HEK293T (cell line): ENCODE measurements at regions not wholly inside any gene's neighbourhood (a gene's known extent, or its start where the extent isn't known, plus 50 kb on each side); places are given as distances from the start of the nearest gene placed in this dataset.

Source experiments
- CTCF ChIA-PET: fragments of 350-600 bp; formaldehyde crosslinking; extraction: SDS; loops from one replicate; lab custom pipeline; 2021; ENCODE audit warnings: antibody characterized with exemption, inconsistent platforms; lab: Yijun Ruan, JAX
- POLR2A ChIA-PET: fragments of 350-600 bp; formaldehyde crosslinking; extraction: SDS; loops from one replicate; lab custom pipeline; 2020; ENCODE audit warnings: antibody characterized with exemption, inconsistent platforms; lab: Yijun Ruan, JAX
- DNase-seq: peaks from one replicate; pipeline ENCODE4 v3.0.0; 2012; ENCODE audit warnings: mixed read lengths; ENCODE audit errors: extremely low spot score
- ARNT ChIP-seq: fragments of 450-650 bp; IDR thresholded peaks from 2 replicates; pipeline ENCODE4 v1.6.1; 2017; ENCODE audit warnings: mild to moderate bottlenecking
- BHLHE40 ChIP-seq: fragments of 450-650 bp; IDR thresholded peaks from 2 replicates; pipeline ENCODE4 v1.6.1; 2016; ENCODE audit warnings: mild to moderate bottlenecking, moderate library complexity, borderline replicate concordance
- CTBP1 ChIP-seq: fragments of 450-650 bp; IDR thresholded peaks from 2 replicates; pipeline ENCODE4 v1.6.1; 2016; ENCODE audit warnings: borderline replicate concordance
- ELF4 ChIP-seq: fragments of 450-650 bp; IDR thresholded peaks from 2 replicates; pipeline ENCODE4 v1.6.1; 2017; ENCODE audit warnings: antibody characterized with exemption
- FOXA1 ChIP-seq: fragments of 450-650 bp; IDR thresholded peaks from 2 replicates; pipeline ENCODE4 v1.6.1; 2016; ENCODE audit warnings: mild to moderate bottlenecking
- FOXK2 ChIP-seq: fragments of 450-650 bp; IDR thresholded peaks from 2 replicates; pipeline ENCODE4 v1.6.1; 2016; ENCODE audit warnings: mild to moderate bottlenecking
- FOXM1 ChIP-seq: fragments of 450-650 bp; IDR thresholded peaks from 2 replicates; pipeline ENCODE4 v1.6.1; 2017; ENCODE audit warnings: mild to moderate bottlenecking, borderline replicate concordance
- HDGF ChIP-seq: fragments of 450-650 bp; IDR thresholded peaks from 2 replicates; pipeline ENCODE4 v1.6.1; 2017; ENCODE audit warnings: antibody characterized with exemption, borderline replicate concordance
- L3MBTL2 ChIP-seq: fragments of 450-650 bp; conservative IDR thresholded peaks from 2 replicates; pipeline ENCODE4 v1.6.1; 2016; ENCODE audit warnings: mild to moderate bottlenecking
- LEF1 ChIP-seq: fragments of 450-650 bp; IDR thresholded peaks from 2 replicates; pipeline ENCODE4 v1.6.1; 2017; ENCODE audit warnings: mild to moderate bottlenecking, borderline replicate concordance
- NFRKB ChIP-seq: fragments of 450-650 bp; IDR thresholded peaks from 2 replicates; pipeline ENCODE4 v1.6.1; 2016; ENCODE audit warnings: mild to moderate bottlenecking, moderate library complexity
- SP1 ChIP-seq: fragments of 450-650 bp; IDR thresholded peaks from 2 replicates; pipeline ENCODE4 v1.6.1; 2017
- SUZ12 ChIP-seq: fragments of 450-650 bp; IDR thresholded peaks from 2 replicates; pipeline ENCODE4 v1.6.1; 2016; ENCODE audit warnings: mild to moderate bottlenecking
- ZNF384 ChIP-seq: fragments of 450-650 bp; IDR thresholded peaks from 2 replicates; pipeline ENCODE4 v1.6.1; 2016
- TF ChIP-seq, protein P1 (sequence below): fragments of 450-650 bp; IDR thresholded peaks from 2 replicates; pipeline ENCODE4 v1.6.1; 2016

GRCh38 chr10:36115364-36115763 lies 473.3 kb upstream of the FZD8 start:
- TF ChIP-seq CTBP1 (no peak), L3MBTL2 (no peak), ARNT (no peak), FOXA1 (no peak), SUZ12 (no peak), ZNF384 (no peak), BHLHE40 (no peak), FOXM1 (no peak), HDGF (no peak)
- TF ChIP-seq, protein P1, sequence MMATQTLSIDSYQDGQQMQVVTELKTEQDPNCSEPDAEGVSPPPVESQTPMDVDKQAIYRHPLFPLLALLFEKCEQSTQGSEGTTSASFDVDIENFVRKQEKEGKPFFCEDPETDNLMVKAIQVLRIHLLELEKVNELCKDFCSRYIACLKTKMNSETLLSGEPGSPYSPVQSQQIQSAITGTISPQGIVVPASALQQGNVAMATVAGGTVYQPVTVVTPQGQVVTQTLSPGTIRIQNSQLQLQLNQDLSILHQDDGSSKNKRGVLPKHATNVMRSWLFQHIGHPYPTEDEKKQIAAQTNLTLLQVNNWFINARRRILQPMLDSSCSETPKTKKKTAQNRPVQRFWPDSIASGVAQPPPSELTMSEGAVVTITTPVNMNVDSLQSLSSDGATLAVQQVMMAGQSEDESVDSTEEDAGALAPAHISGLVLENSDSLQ: no peak
- CTCF ChIA-PET: no interaction called here
- no peak for DNase-seq
- POLR2A ChIA-PET: no interaction called here

DNA sequence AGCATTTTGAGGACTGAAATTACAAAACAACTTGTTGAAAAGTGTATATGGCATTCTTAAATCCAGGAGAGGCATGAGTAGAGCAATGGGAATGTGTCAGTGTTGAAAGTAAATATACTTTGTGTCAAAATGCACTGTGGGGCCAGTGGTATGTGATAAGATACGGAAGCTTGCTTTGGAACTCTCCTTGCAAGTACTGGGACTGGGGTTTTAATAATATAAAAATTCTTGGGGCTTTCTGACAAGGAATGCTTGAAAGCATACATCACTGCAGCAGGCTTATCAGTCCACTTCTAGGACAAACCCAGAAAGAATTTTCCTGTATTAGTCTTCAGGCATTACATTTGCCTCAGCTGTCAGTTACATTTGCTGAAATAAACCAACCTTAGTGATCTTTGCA lies 472.8 kb upstream of the FZD8 start:
- CTCF ChIA-PET: no interaction called here
- no peak for TF ChIP-seq FOXA1
- POLR2A ChIA-PET: no interaction called here
- DNase-seq: no peak

- DNase-seq: no peak
- ChIA-PET POLR2A (no interaction called here), CTCF (no interaction called here)
- no peak for TF ChIP-seq L3MBTL2
- no peak for TF ChIP-seq NFRKB
These were observed 472.0 kb upstream of the FZD8 start for GRCh38 chr10:36114141-36114540.

- ChIA-PET CTCF (no interaction called here), POLR2A (interaction anchor here (1.3 kb wide), 1 partner anchor 9 kb away, joined by 3 read pairs; no protein-coding TSS in a partner anchor)
- TF ChIP-seq FOXA1 (no peak), ARNT (no peak), LEF1 (no peak), BHLHE40 (no peak), SUZ12 (no peak), L3MBTL2 (no peak), SP1 (no peak), HDGF (no peak), ZNF384 (no peak), NFRKB (no peak)
- TF ChIP-seq, protein P1: no peak
- DNase-seq: no peak
These were observed 469.6 kb upstream of the FZD8 start for GRCh38 chr10:36111676-36112075.

DNA sequence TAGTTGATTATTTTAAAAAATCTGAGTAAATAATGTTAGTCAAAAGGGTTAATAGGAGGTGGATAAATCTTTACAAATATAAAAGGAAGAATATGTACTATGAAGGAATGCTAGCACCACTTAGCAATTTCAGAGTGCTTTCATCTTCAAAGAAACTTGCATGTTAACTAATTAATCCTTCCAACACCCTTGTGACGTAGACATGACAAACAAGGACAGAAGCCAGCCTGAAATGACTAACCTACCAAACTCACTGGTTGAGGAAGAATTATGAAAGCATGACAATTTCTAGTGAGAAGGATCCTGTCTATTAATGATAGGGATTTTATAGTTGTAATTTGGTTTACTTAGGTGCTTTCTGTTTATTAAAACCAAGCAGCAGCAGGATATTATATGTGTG lies 468.0 kb upstream of the FZD8 start:
- TF ChIP-seq ARNT (no peak), NFRKB (no peak), HDGF (no peak), SP1 (no peak), ZNF384 (no peak), FOXK2 (no peak), L3MBTL2 (no peak), FOXA1 (no peak), LEF1 (no peak)
- TF ChIP-seq, protein P1: no peak
- ChIA-PET POLR2A (no interaction called here), CTCF (no interaction called here)
- DNase-seq: no peak

DNA sequence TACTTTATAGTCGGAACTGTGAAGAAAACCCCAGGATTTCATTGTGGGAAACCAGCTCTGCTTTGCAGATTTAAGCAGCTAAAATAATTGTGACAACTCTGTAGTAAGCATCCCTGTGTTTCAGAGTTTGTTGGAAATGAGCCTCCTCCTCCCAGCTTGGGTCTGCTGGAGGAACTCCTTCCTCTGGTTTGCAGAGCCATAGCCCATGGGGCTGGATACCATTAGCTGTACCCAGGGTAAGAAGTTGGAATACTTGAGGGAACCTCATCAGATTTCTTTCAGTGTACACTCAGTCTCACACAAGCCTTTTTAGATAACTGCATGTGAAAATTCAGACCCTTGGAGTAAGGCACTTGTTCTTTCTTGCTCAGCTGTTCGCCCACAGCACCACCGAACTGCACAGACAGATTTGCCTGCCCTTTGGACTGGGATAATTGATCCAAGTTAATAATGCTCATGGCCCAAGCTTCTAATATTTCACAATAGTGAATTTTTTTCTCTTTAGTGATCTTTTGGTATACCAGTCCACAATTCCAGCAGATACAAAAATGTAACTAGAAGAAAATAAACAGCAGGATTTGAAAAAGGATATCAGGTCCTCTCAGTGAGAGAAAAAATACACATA lies 467.4 kb upstream of the FZD8 start:
- ChIA-PET POLR2A (no interaction called here), CTCF (no interaction called here)
- DNase-seq: no peak
- TF ChIP-seq, protein P1: no peak
- TF ChIP-seq ARNT (no peak), SUZ12 (no peak), ZNF384 (no peak), FOXA1 (no peak), SP1 (no peak), ELF4 (no peak)

- no peak for DNase-seq
- POLR2A ChIA-PET: interaction anchor here (0.7 kb wide), 1 partner anchor 340 kb away, joined by 4 read pairs; no protein-coding TSS in a partner anchor
- CTCF ChIA-PET: no interaction called here
- TF ChIP-seq ZNF384: no peak
- TF ChIP-seq NFRKB: no peak
- TF ChIP-seq CTBP1: no peak
These were observed 455.6 kb upstream of the FZD8 start for GRCh38 chr10:36097696-36098095.
